ENCODE measurements at regions not wholly inside any gene's neighbourhood (a gene's known extent, or its start where the extent isn't known, plus 50 kb on each side); places are given as distances from the start of the nearest gene placed in this dataset.
"Not testable (repeated sequence)": the region's sequence is repeated elsewhere in the genome, so short reads cannot be mapped to it uniquely, and the experiment has no call there.

GRCh38 chr7:35853194-35853593 is 52.3 kb downstream of the SEPTIN7 start:
- not testable (repeated sequence) for H3K4ac ChIP-seq (ENCODE audit: low read depth, low read length); H2AK5ac ChIP-seq (ENCODE audit: low read length); H3K4me2 ChIP-seq (ENCODE audit: low read length)

GRCh38 chr7:35854311-35854710 is 53.5 kb downstream of the SEPTIN7 start:
- H2BK5ac ChIP-seq (ENCODE audit: low read length), result no peak overlapping the region
- no CpG with 5 or more reads among the region's 1 CpG for WGBS (ENCODE audit: extremely low coverage, insufficient coverage, low lambda C conversion rate)

More at GRCh38 chr7:35853194-35853593, 52.3 kb downstream of the SEPTIN7 start:
- H3K27ac ChIP-seq (ENCODE audit: low read depth, low read length); H3K9ac ChIP-seq (ENCODE audit: low read length); H3K4me3 ChIP-seq (ENCODE audit: low read length); H3K36me3 ChIP-seq (ENCODE audit: control insufficient read depth, insufficient read depth, low read length); H3K27me3 ChIP-seq (ENCODE audit: insufficient read depth, low read length, poor library complexity); H3K4me1 ChIP-seq (ENCODE audit: control insufficient read depth, low read depth, low read length); H2BK120ac ChIP-seq (ENCODE audit: low read depth, low read length); H3K56ac ChIP-seq (ENCODE audit: low read length); H2BK15ac ChIP-seq (replicated peaks; ENCODE audit: low read depth); H3K23ac ChIP-seq (ENCODE audit: low read length); H3K79me1 ChIP-seq (ENCODE audit: low read length); H3K18ac ChIP-seq (ENCODE audit: low read length); H2BK5ac ChIP-seq (ENCODE audit: low read length); H4K8ac ChIP-seq (ENCODE audit: low read depth, low read length); DNase-seq; H4K5ac ChIP-seq (ENCODE audit: low read length): not testable (repeated sequence)
- WGBS (ENCODE audit: extremely low coverage, insufficient coverage, low lambda C conversion rate), result no CpG with 5 or more reads among the region's 7 CpGs
- peaks cover 18% of the 10 kb centered on the region for H3K79me2 ChIP-seq (ENCODE audit: control insufficient read depth, insufficient read depth, low read length)

GRCh38 chr7:35856175-35856574 is 55.3 kb downstream of the SEPTIN7 start:
- WGBS (ENCODE audit: extremely low coverage, insufficient coverage, low lambda C conversion rate), result no CpG with 5 or more reads among the region's 4 CpGs
- H2BK5ac ChIP-seq (ENCODE audit: low read length), result no peak overlapping the region

More at GRCh38 chr7:35854311-35854710, 53.5 kb downstream of the SEPTIN7 start:
- Histone ChIP-seq H3K9ac (ENCODE audit: low read length) (no peak overlapping the region), H3K56ac (ENCODE audit: low read length) (no peak overlapping the region), H2BK15ac (replicated peaks; ENCODE audit: low read depth) (no peak overlapping the region), H3K4me2 (ENCODE audit: low read length) (no peak overlapping the region), H3K27ac (ENCODE audit: low read depth, low read length) (no peak overlapping the region), H3K23ac (ENCODE audit: low read length) (no peak overlapping the region), H3K36me3 (ENCODE audit: control insufficient read depth, insufficient read depth, low read length) (no peaks in the 10 kb centered on the region), H3K27me3 (ENCODE audit: insufficient read depth, low read length, poor library complexity) (no peaks in the 10 kb centered on the region), H3K79me1 (ENCODE audit: low read length) (peaks cover 6% of the 10 kb centered on the region), H3K4ac (ENCODE audit: low read depth, low read length) (no peak overlapping the region), H3K79me2 (ENCODE audit: control insufficient read depth, insufficient read depth, low read length) (peaks cover 17% of the 10 kb centered on the region), H3K4me3 (ENCODE audit: low read length) (no peak overlapping the region), H4K5ac (ENCODE audit: low read length) (no peak overlapping the region), H4K8ac (ENCODE audit: low read depth, low read length) (no peak overlapping the region), H2BK120ac (ENCODE audit: low read depth, low read length) (no peak overlapping the region), H3K4me1 (ENCODE audit: control insufficient read depth, low read depth, low read length) (no peaks in the 10 kb centered on the region), H2AK5ac (ENCODE audit: low read length) (no peak overlapping the region), H3K18ac (ENCODE audit: low read length) (no peak overlapping the region)
- DNase-seq, result no peak

GRCh38 chr7:35860664-35861063 is 59.8 kb downstream of the SEPTIN7 start:
- peaks cover 15% of the 10 kb centered on the region for H3K79me2 ChIP-seq (ENCODE audit: control insufficient read depth, insufficient read depth, low read length)
- no peak overlapping the region for H2BK120ac ChIP-seq (ENCODE audit: low read depth, low read length)
- H2BK15ac ChIP-seq (replicated peaks; ENCODE audit: low read depth), result no peak overlapping the region
- H3K4me1 ChIP-seq (ENCODE audit: control insufficient read depth, low read depth, low read length), result peaks cover 2% of the 10 kb centered on the region
- no peak overlapping the region for H4K5ac ChIP-seq (ENCODE audit: low read length)
- H2AK5ac ChIP-seq (ENCODE audit: low read length), result no peak overlapping the region
- WGBS (ENCODE audit: extremely low coverage, insufficient coverage, low lambda C conversion rate), result no CpG with 5 or more reads among the region's 1 CpG
- H3K9ac ChIP-seq (ENCODE audit: low read length), result no peak overlapping the region
- no peaks in the 10 kb centered on the region for H3K36me3 ChIP-seq (ENCODE audit: control insufficient read depth, insufficient read depth, low read length)
- no peak overlapping the region for H3K4me3 ChIP-seq (ENCODE audit: low read length)
- H3K4me2 ChIP-seq (ENCODE audit: low read length), result no peak overlapping the region
- no peak overlapping the region for H4K8ac ChIP-seq (ENCODE audit: low read depth, low read length)
- H3K23ac ChIP-seq (ENCODE audit: low read length), result no peak overlapping the region
- DNase-seq, result no peak
- H3K79me1 ChIP-seq (ENCODE audit: low read length), result peaks cover 7% of the 10 kb centered on the region
- H3K27me3 ChIP-seq (ENCODE audit: insufficient read depth, low read length, poor library complexity), result no peaks in the 10 kb centered on the region
- no peak overlapping the region for H3K18ac ChIP-seq (ENCODE audit: low read length)
- no peak overlapping the region for H2BK5ac ChIP-seq (ENCODE audit: low read length)
- H3K56ac ChIP-seq (ENCODE audit: low read length), result no peak overlapping the region
- H3K4ac ChIP-seq (ENCODE audit: low read depth, low read length), result no peak overlapping the region
- no peak overlapping the region for H3K27ac ChIP-seq (ENCODE audit: low read depth, low read length)

More at GRCh38 chr7:35856175-35856574, 55.3 kb downstream of the SEPTIN7 start:
- no peaks in the 10 kb centered on the region for H3K4me1 ChIP-seq (ENCODE audit: control insufficient read depth, low read depth, low read length)
- no peak overlapping the region for H3K18ac ChIP-seq (ENCODE audit: low read length)
- no peak overlapping the region for H3K27ac ChIP-seq (ENCODE audit: low read depth, low read length)
- H3K4ac ChIP-seq (ENCODE audit: low read depth, low read length), result no peak overlapping the region
- no peak overlapping the region for H2AK5ac ChIP-seq (ENCODE audit: low read length)
- no peak overlapping the region for H4K8ac ChIP-seq (ENCODE audit: low read depth, low read length)
- H3K23ac ChIP-seq (ENCODE audit: low read length), result no peak overlapping the region
- H2BK15ac ChIP-seq (replicated peaks; ENCODE audit: low read depth), result no peak overlapping the region
- no peak overlapping the region for H3K4me2 ChIP-seq (ENCODE audit: low read length)
- H2BK120ac ChIP-seq (ENCODE audit: low read depth, low read length), result no peak overlapping the region
- DNase-seq, result no peak
- no peak overlapping the region for H3K9ac ChIP-seq (ENCODE audit: low read length)
- H3K79me2 ChIP-seq (ENCODE audit: control insufficient read depth, insufficient read depth, low read length), result peaks cover 20% of the 10 kb centered on the region
- H3K79me1 ChIP-seq (ENCODE audit: low read length), result peaks cover 8% of the 10 kb centered on the region
- H3K27me3 ChIP-seq (ENCODE audit: insufficient read depth, low read length, poor library complexity), result no peaks in the 10 kb centered on the region
- no peak overlapping the region for H3K4me3 ChIP-seq (ENCODE audit: low read length)
- no peak overlapping the region for H4K5ac ChIP-seq (ENCODE audit: low read length)
- no peaks in the 10 kb centered on the region for H3K36me3 ChIP-seq (ENCODE audit: control insufficient read depth, insufficient read depth, low read length)
- no peak overlapping the region for H3K56ac ChIP-seq (ENCODE audit: low read length)

- no peak overlapping the region for H2BK5ac ChIP-seq (ENCODE audit: low read length)
- no CpG with 5 or more reads among the region's 3 CpGs for WGBS (ENCODE audit: extremely low coverage, insufficient coverage, low lambda C conversion rate)
- no peak overlapping the region for H3K4me2 ChIP-seq (ENCODE audit: low read length)
- peaks cover 6% of the 10 kb centered on the region for H3K79me1 ChIP-seq (ENCODE audit: low read length)
- H3K56ac ChIP-seq (ENCODE audit: low read length), result no peak overlapping the region
- H3K23ac ChIP-seq (ENCODE audit: low read length), result no peak overlapping the region
- H3K27me3 ChIP-seq (ENCODE audit: insufficient read depth, low read length, poor library complexity), result no peaks in the 10 kb centered on the region
- no peak overlapping the region for H3K9ac ChIP-seq (ENCODE audit: low read length)
- no peak overlapping the region for H4K5ac ChIP-seq (ENCODE audit: low read length)
- H3K27ac ChIP-seq (ENCODE audit: low read depth, low read length), result no peak overlapping the region
- no peak overlapping the region for H4K8ac ChIP-seq (ENCODE audit: low read depth, low read length)
- peaks cover 2% of the 10 kb centered on the region for H3K36me3 ChIP-seq (ENCODE audit: control insufficient read depth, insufficient read depth, low read length)
- no peak overlapping the region for H2AK5ac ChIP-seq (ENCODE audit: low read length)
- no peak for DNase-seq
- no peak overlapping the region for H3K18ac ChIP-seq (ENCODE audit: low read length)
- no peak overlapping the region for H2BK120ac ChIP-seq (ENCODE audit: low read depth, low read length)
- H2BK15ac ChIP-seq (replicated peaks; ENCODE audit: low read depth), result no peak overlapping the region
- no peak overlapping the region for H3K4me3 ChIP-seq (ENCODE audit: low read length)
- peaks cover 2% of the 10 kb centered on the region for H3K4me1 ChIP-seq (ENCODE audit: control insufficient read depth, low read depth, low read length)
- H3K79me2 ChIP-seq (ENCODE audit: control insufficient read depth, insufficient read depth, low read length), result peaks cover 9% of the 10 kb centered on the region
- H3K4ac ChIP-seq (ENCODE audit: low read depth, low read length), result no peak overlapping the region
These were observed 64.4 kb downstream of the SEPTIN7 start for GRCh38 chr7:35865287-35865686.

- no peak for DNase-seq
- Histone ChIP-seq H3K18ac (ENCODE audit: low read length) (no peak overlapping the region), H4K8ac (ENCODE audit: low read depth, low read length) (no peak overlapping the region), H2AK5ac (ENCODE audit: low read length) (no peak overlapping the region), H3K36me3 (ENCODE audit: control insufficient read depth, insufficient read depth, low read length) (peaks cover 2% of the 10 kb centered on the region), H3K27ac (ENCODE audit: low read depth, low read length) (no peak overlapping the region), H3K4me1 (ENCODE audit: control insufficient read depth, low read depth, low read length) (peaks cover 2% of the 10 kb centered on the region), H3K4me2 (ENCODE audit: low read length) (no peak overlapping the region), H3K4ac (ENCODE audit: low read depth, low read length) (no peak overlapping the region), H3K79me1 (ENCODE audit: low read length) (peaks cover 4% of the 10 kb centered on the region), H4K5ac (ENCODE audit: low read length) (no peak overlapping the region), H2BK120ac (ENCODE audit: low read depth, low read length) (no peak overlapping the region), H3K79me2 (ENCODE audit: control insufficient read depth, insufficient read depth, low read length) (peaks cover 4% of the 10 kb centered on the region), H2BK5ac (ENCODE audit: low read length) (no peak overlapping the region), H2BK15ac (replicated peaks; ENCODE audit: low read depth) (no peak overlapping the region), H3K23ac (ENCODE audit: low read length) (no peak overlapping the region), H3K27me3 (ENCODE audit: insufficient read depth, low read length, poor library complexity) (no peaks in the 10 kb centered on the region), H3K9ac (ENCODE audit: low read length) (no peak overlapping the region), H3K56ac (ENCODE audit: low read length) (no peak overlapping the region), H3K4me3 (ENCODE audit: low read length) (no peak overlapping the region)
- no CpG with 5 or more reads among the region's 1 CpG for WGBS (ENCODE audit: extremely low coverage, insufficient coverage, low lambda C conversion rate)
These were observed 65.3 kb downstream of the SEPTIN7 start for GRCh38 chr7:35866186-35866585.
